SK-N-SH (cell line): ENCODE measurements at regions not wholly inside any gene's neighbourhood (a gene's known extent, or its start where the extent isn't known, plus 50 kb on each side); places are given as distances from the start of the nearest gene placed in this dataset.

Source experiments
- CTCF ChIA-PET: fragments of 300-600, 350-600 bp; formaldehyde crosslinking; extraction: SDS; loops from one replicate; lab custom pipeline; 2021; lab: Yijun Ruan, JAX
- POLR2A ChIA-PET: fragments of 350-600 bp; sonication (Branson Sonifier 250); formaldehyde crosslinking; extraction: SDS; loops from one replicate; lab custom pipeline; 2020; ENCODE audit warnings: antibody characterized with exemption, inconsistent platforms; lab: Yijun Ruan, JAX
- DNase-seq: peaks from one replicate; pipeline ENCODE4 v3.0.0; 2012
- H2AFZ ChIP-seq: fragments of 200-600 bp; sonication (generic); 2 replicates; pipeline ENCODE4 v1.8.1; 2016; ENCODE audit warnings: antibody characterized with exemption, mild to moderate bottlenecking, low read depth
- H3F3A ChIP-seq: fragments of 200-600 bp; sonication (generic); replicated peaks from 2 replicates; pipeline ENCODE3; 2016; ENCODE audit warnings: antibody characterized with exemption, mild to moderate bottlenecking; ENCODE audit not compliant: insufficient read depth
- H3K27ac ChIP-seq, 2 experiments: fragments of 200-500 bp in 1 of 2; fragments of 200-600 bp in 1 of 2; sonication (Bioruptor generic) in 1 of 2; sonication (generic), shearing (Covaris generic) in 1 of 2; 2 replicates each; pipeline versions ENCODE4 v1.5.1 to v1.6.1; 2014 to 2016; ENCODE audit warnings: low read depth in 2 of 2, inconsistent platforms in 1 of 2, low read length in 1 of 2, mild to moderate bottlenecking in 1 of 2, mixed read lengths in 1 of 2
- H3K27me3 ChIP-seq: fragments of 200-600 bp; sonication (generic), shearing (Covaris generic); 2 replicates; pipeline ENCODE4 v1.6.1; 2016; ENCODE audit warnings: mixed run types; ENCODE audit not compliant: insufficient read depth
- H3K36me3 ChIP-seq, 2 experiments: fragments of 200-500 bp in 1 of 2; fragments of 200-600 bp in 1 of 2; sonication (Bioruptor generic) in 1 of 2; sonication (generic) in 1 of 2; replicated peaks in 1 of 2; 2 replicates each; pipeline versions ENCODE3 to v1.5.1; 2014 to 2016; ENCODE audit warnings: low read length in 1 of 2, mild to moderate bottlenecking in 1 of 2; ENCODE audit not compliant: insufficient read depth in 2 of 2, control insufficient read depth in 1 of 2
- H3K4me1 ChIP-seq, 2 experiments: fragments of 200-500 bp in 1 of 2; fragments of 200-600 bp in 1 of 2; sonication (Bioruptor generic) in 1 of 2; sonication (generic), shearing (Covaris generic) in 1 of 2; 2 replicates each; pipeline versions ENCODE4 v1.5.1 to v1.6.1; 2014 to 2016; ENCODE audit warnings: low read depth in 1 of 2, low read length in 1 of 2, mixed run types in 1 of 2; ENCODE audit not compliant: insufficient read depth in 2 of 2, control insufficient read depth in 1 of 2
- H3K4me2 ChIP-seq: fragments of 200-600 bp; sonication (generic), shearing (Covaris generic); 2 replicates; pipeline ENCODE4 v1.6.1; 2017; ENCODE audit warnings: mixed run types
- H3K4me3 ChIP-seq, 2 experiments: fragments of 200-500 bp in 1 of 2; fragments of 200-600 bp in 1 of 2; sonication (Bioruptor generic) in 1 of 2; sonication (generic), shearing (Covaris generic) in 1 of 2; 2 replicates each; pipeline versions ENCODE4 v1.5.1 to v1.8.1; 2014 to 2016; ENCODE audit warnings: low read depth in 2 of 2, inconsistent platforms in 1 of 2, low read length in 1 of 2, mild to moderate bottlenecking in 1 of 2, mixed read lengths in 1 of 2, moderate library complexity in 1 of 2
- H3K79me2 ChIP-seq: fragments of 200-600 bp; sonication (generic); 2 replicates; pipeline ENCODE4 v1.8.1; 2017; ENCODE audit warnings: mild to moderate bottlenecking; ENCODE audit not compliant: insufficient read depth
- H3K9ac ChIP-seq: fragments of 200-600 bp; sonication (generic); 2 replicates; pipeline ENCODE4 v1.6.1; 2017; ENCODE audit warnings: mixed run types
- H3K9me2 ChIP-seq: fragments of 200-600 bp; sonication (generic); 2 replicates; pipeline ENCODE4 v1.6.1; 2017; ENCODE audit warnings: mixed run types
- H3K9me3 ChIP-seq: fragments of 200-600 bp; sonication (generic); 2 replicates; pipeline ENCODE4 v1.6.1; 2017; ENCODE audit warnings: mixed run types, mild to moderate bottlenecking, moderate library complexity
- H4K20me1 ChIP-seq: fragments of 200-600 bp; sonication (generic); 2 replicates; pipeline ENCODE4 v1.6.1; 2017; ENCODE audit warnings: mild to moderate bottlenecking, mixed run types; ENCODE audit not compliant: insufficient read depth
- CTCF ChIP-seq: fragments of 200-600 bp; sonication (generic); IDR thresholded peaks from 2 replicates; pipeline ENCODE4 v1.6.1; 2017; ENCODE audit warnings: antibody characterized with exemption, mild to moderate bottlenecking, moderate library complexity
- FOXJ3 ChIP-seq: sonication (generic); formaldehyde crosslinking; IDR thresholded peaks from 2 replicates; pipeline ENCODE4 v1.5.1; 2020; ENCODE audit warnings: mild to moderate bottlenecking, missing genetic modification reagents
- GATA2 ChIP-seq: sonication (generic); formaldehyde crosslinking; IDR thresholded peaks from 2 replicates; pipeline ENCODE4 v1.5.0; 2020; ENCODE audit warnings: mild to moderate bottlenecking, missing genetic modification reagents
- POLR2AphosphoS5 ChIP-seq: IDR thresholded peaks from 2 replicates; pipeline ENCODE4 v1.6.1; 2012; ENCODE audit warnings: low read depth, low read length
- RAD21 ChIP-seq: IDR thresholded peaks from 2 replicates; pipeline ENCODE4 v1.6.1; 2012; ENCODE audit warnings: mild to moderate bottlenecking, low read length
- REST ChIP-seq: IDR thresholded peaks from 2 replicates; pipeline ENCODE4 v1.6.1; 2012; ENCODE audit warnings: mild to moderate bottlenecking, low read depth, low read length, moderate library complexity
- RFX5 ChIP-seq: IDR thresholded peaks from 2 replicates; pipeline ENCODE4 v1.6.1; 2012; ENCODE audit warnings: mild to moderate bottlenecking, improper control_type of control experiment, low read length
- SIN3A ChIP-seq: IDR thresholded peaks from 2 replicates; pipeline ENCODE4 v1.6.1; 2012; ENCODE audit warnings: low read depth, mild to moderate bottlenecking, low read length, moderate library complexity, borderline replicate concordance
- TCF12 ChIP-seq: IDR thresholded peaks from 2 replicates; pipeline ENCODE4 v1.4.0; 2012
- USF2 ChIP-seq: fragments of 150-350 bp; IDR thresholded peaks from 2 replicates; pipeline ENCODE4 v1.6.1; 2017; ENCODE audit warnings: antibody characterized with exemption, low read length, low read depth, borderline replicate concordance
- YY1 ChIP-seq: IDR thresholded peaks from 2 replicates; pipeline ENCODE4 v1.4.0; 2012; ENCODE audit warnings: low read depth, mild to moderate bottlenecking
- WGBS: methylation state at CpG from one replicate; pipeline ENCODE4 v1.1.6; 2017; ENCODE audit warnings: low lambda C conversion rate; 5-methylcytosine and 5-hydroxymethylcytosine counted together

GRCh38 chr1:30088594-30088993, 634.8 kb downstream of the MATN1 start:
- DNase-seq, result no peak
- Histone ChIP-seq H3K4me1 (peaks cover 27 to 43% of the 10 kb centered on the region in 2 experiments; a peak in 3 of 4 replicates), H3K4me3 (no peak overlapping the region), H3F3A (no peaks in the 10 kb centered on the region), H3K9ac (no peak overlapping the region), H3K27ac (no peak overlapping the region), H3K4me2 (no peak overlapping the region), H3K9me2 (no peaks in the 10 kb centered on the region), H3K36me3 (no peaks in the 10 kb centered on the region), H3K9me3 (peaks cover 4% of the 10 kb centered on the region)
- CTCF ChIA-PET, result interaction anchor here (0.9 to 5.6 kb wide), 16 partner anchors 11 to 852 kb away, joined by 3 to 47 read pairs (median 4); no protein-coding TSS in a partner anchor
- TF ChIP-seq POLR2AphosphoS5, result no peak
- no peak for TF ChIP-seq USF2
- no peak for TF ChIP-seq RFX5
- no peak for TF ChIP-seq TCF12
- no peak for TF ChIP-seq YY1
- TF ChIP-seq GATA2 (CRISPR knock-in tag), result no peak
- TF ChIP-seq SIN3A, result no peak
- no peak for TF ChIP-seq REST
- TF ChIP-seq, all 33 proteins: peak for 0
- no peak overlapping the region for H2AFZ ChIP-seq
- POLR2A ChIA-PET, result no interaction called here
- no peaks in the 10 kb centered on the region for H4K20me1 ChIP-seq
- H3K79me2 ChIP-seq, result no peaks in the 10 kb centered on the region
- 73% methylated on average over 10 of the region's 10 CpGs for WGBS
- H3K27me3 ChIP-seq, result no peaks in the 10 kb centered on the region

GRCh38 chr1:30087465-30087864, 635.9 kb downstream of the MATN1 start:
- Histone ChIP-seq H4K20me1 (no peaks in the 10 kb centered on the region), H3K9me3 (peaks cover 4% of the 10 kb centered on the region; the same call in 1 of the 2 replicates), H3K4me2 (no peak overlapping the region), H3K4me1 (peaks cover 35 to 46% of the 10 kb centered on the region in 2 experiments; a peak in 3 of 4 replicates), H3K36me3 (no peaks in the 10 kb centered on the region), H3K27ac (no peak overlapping the region), H3K79me2 (no peaks in the 10 kb centered on the region), H3K27me3 (no peaks in the 10 kb centered on the region), H3K4me3 (no peak overlapping the region), H3K9ac (no peak overlapping the region), H3F3A (no peaks in the 10 kb centered on the region), H2AFZ (no peak overlapping the region), H3K9me2 (no peaks in the 10 kb centered on the region)
- ChIA-PET POLR2A (interaction anchor here (1.1 kb wide), 1 partner anchor 11 kb away, joined by 3 read pairs; no protein-coding TSS in a partner anchor), CTCF (interaction anchor here (0.8 to 5.6 kb wide), 35 partner anchors 9 to 852 kb away, joined by 3 to 47 read pairs (median 5); partner anchors contain the start of gene PTPRU)
- 66% methylated on average over 4 of the region's 6 CpGs for WGBS
- peak; percentile 45 for TF ChIP-seq CTCF
- TF ChIP-seq FOXJ3 (CRISPR knock-in tag), result no peak
- peak; percentile 23; the same call in 1 of the 2 replicates for TF ChIP-seq RAD21
- peak; percentile 61 for DNase-seq
